ENCODE measurements at regions not wholly inside any gene's neighbourhood (a gene's known extent, or its start where the extent isn't known, plus 50 kb on each side); places are given as distances from the start of the nearest gene placed in this dataset.
"Not testable (repeated sequence)": the region's sequence is repeated elsewhere in the genome, so short reads cannot be mapped to it uniquely, and the experiment has no call there.

GRCh38 chr6:120786682-120787081, 547.6 kb downstream of the TBC1D32 start:
- no peak for DNase-seq

GRCh38 chr6:120786256-120786655, 548.0 kb downstream of the TBC1D32 start:
- no peak for DNase-seq

- DNase-seq: no peak
Observed at GRCh38 chr6:120785459-120786086, 548.7 kb downstream of the TBC1D32 start.

- DNase-seq: no peak
Observed at GRCh38 chr6:120779441-120779840, 554.8 kb downstream of the TBC1D32 start.

- no peak for DNase-seq
Observed at GRCh38 chr6:120775698-120776097, 558.6 kb downstream of the TBC1D32 start.

GRCh38 chr6:120774275-120774674, 560.0 kb downstream of the TBC1D32 start:
- no peak for DNase-seq

- no peak for DNase-seq
Observed at GRCh38 chr6:120771019-120771418, 563.3 kb downstream of the TBC1D32 start.

GRCh38 chr6:120764312-120764711, 570.0 kb downstream of the TBC1D32 start:
- peak in 1 of 2 experiments; percentile 1 for DNase-seq

- no peak for DNase-seq
Observed at GRCh38 chr6:120759570-120759969, 574.7 kb downstream of the TBC1D32 start.

- not testable (repeated sequence) for DNase-seq
Observed at GRCh38 chr6:120748574-120748973, 585.7 kb downstream of the TBC1D32 start.

- DNase-seq: no peak
Observed at GRCh38 chr6:120736740-120737139, 597.5 kb downstream of the TBC1D32 start.

- no peak for DNase-seq
Observed at GRCh38 chr6:120735641-120736040, 598.6 kb downstream of the TBC1D32 start.

GRCh38 chr6:120711255-120711654, 623.0 kb downstream of the TBC1D32 start:
- DNase-seq: no peak

- DNase-seq: no peak
Observed at GRCh38 chr6:120700001-120700400, 634.3 kb downstream of the TBC1D32 start.

- DNase-seq: peak in 1 of 2 experiments; percentile 2
Observed at GRCh38 chr6:120686492-120686891, 647.8 kb downstream of the TBC1D32 start.

- DNase-seq: no peak
Observed at GRCh38 chr6:120682145-120682544, 652.1 kb downstream of the TBC1D32 start.

GRCh38 chr6:120681204-120681603, 653.1 kb downstream of the TBC1D32 start:
- DNase-seq: no peak

GRCh38 chr6:120675886-120676285, 658.4 kb downstream of the TBC1D32 start:
- DNase-seq: no peak

GRCh38 chr6:120671519-120671918, 662.8 kb downstream of the TBC1D32 start:
- no peak for DNase-seq

- DNase-seq: no peak
Observed at GRCh38 chr6:120652506-120652905, 681.8 kb downstream of the TBC1D32 start.

GRCh38 chr6:120648713-120649112, 685.6 kb downstream of the TBC1D32 start:
- no peak for DNase-seq

GRCh38 chr6:120646101-120646500, 688.2 kb downstream of the TBC1D32 start:
- DNase-seq: no peak

GRCh38 chr6:120632975-120633374, 701.3 kb downstream of the TBC1D32 start:
- DNase-seq: no peak

GRCh38 chr6:120627612-120628011, 706.7 kb downstream of the TBC1D32 start:
- DNase-seq: no peak

- no peak for DNase-seq
Observed at GRCh38 chr6:120622127-120622631, 712.1 kb downstream of the TBC1D32 start.

Measured in NCI-H1930 (cell line).